ENCODE measurements at regions not wholly inside any gene's neighbourhood (a gene's known extent, or its start where the extent isn't known, plus 50 kb on each side); places are given as distances from the start of the nearest gene placed in this dataset.
"Not testable (repeated sequence)": the region's sequence is repeated elsewhere in the genome, so short reads cannot be mapped to it uniquely, and the experiment has no call there.

DNA sequence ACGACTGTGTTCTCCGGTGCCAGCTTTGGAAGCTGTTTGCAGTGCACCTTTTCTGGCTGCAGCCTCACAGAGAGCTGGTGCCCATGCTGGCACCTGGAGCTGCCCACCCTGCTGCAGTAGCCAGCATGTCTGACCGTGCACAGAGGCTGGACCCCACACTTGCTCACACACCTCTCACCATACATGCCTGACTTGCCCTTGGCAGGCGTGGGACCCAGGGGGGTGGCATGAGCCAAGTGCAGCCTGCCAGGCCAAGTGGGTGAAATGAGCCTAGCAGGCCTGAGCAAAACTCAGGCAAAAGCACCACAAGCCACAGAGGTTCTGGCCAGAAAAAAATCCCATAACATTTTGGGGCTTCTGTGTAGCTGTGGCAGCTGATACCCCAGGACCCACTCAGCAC lies 258.8 kb downstream of the XPNPEP1 start:
- Histone ChIP-seq H3K36me3 (ENCODE audit: insufficient read depth) (no peaks in the 10 kb centered on the region), H3K4me1 (ENCODE audit: insufficient read depth) (no peaks in the 10 kb centered on the region), H3K27ac (ENCODE audit: low read depth) (no peak overlapping the region), H3K4me3 (ENCODE audit: low read depth, low read length) (no peak overlapping the region)
- no peak for DNase-seq (ENCODE audit: extremely low spot score)
- 93% methylated on average over 4 of the region's 4 CpGs for WGBS

DNA sequence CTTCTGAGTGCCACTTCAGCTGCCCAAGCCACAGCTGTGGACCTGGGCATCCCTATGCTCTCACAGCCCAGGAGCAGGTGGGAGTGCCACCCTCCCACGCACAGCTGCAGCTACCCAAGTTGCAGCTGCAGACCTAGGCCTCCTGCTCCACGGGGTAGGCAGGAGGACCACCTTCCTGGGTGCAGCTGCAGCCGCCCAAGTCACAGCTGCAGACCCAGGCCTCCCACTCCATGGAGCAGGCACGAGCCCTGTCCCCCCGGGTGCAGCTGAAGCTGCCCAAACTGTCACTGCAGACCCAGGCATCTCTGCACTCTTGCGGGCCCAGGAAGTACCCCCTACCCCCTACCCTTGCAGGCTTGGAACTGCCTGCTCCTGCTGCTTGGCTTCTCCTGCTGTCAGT lies 260.2 kb downstream of the XPNPEP1 start:
- DNase-seq (ENCODE audit: extremely low spot score), result no peak
- Histone ChIP-seq H3K4me1 (ENCODE audit: insufficient read depth) (no peaks in the 10 kb centered on the region), H3K36me3 (ENCODE audit: insufficient read depth) (no peaks in the 10 kb centered on the region), H3K4me3 (ENCODE audit: low read depth, low read length) (no peak overlapping the region), H3K27ac (ENCODE audit: low read depth) (no peak overlapping the region)
- 80% methylated on average over 6 of the region's 6 CpGs for WGBS

- DNase-seq (ENCODE audit: extremely low spot score); H3K4me3 ChIP-seq (ENCODE audit: low read depth, low read length); H3K4me1 ChIP-seq (ENCODE audit: insufficient read depth); H3K27ac ChIP-seq (ENCODE audit: low read depth); H3K36me3 ChIP-seq (ENCODE audit: insufficient read depth): not testable (repeated sequence)
- WGBS, result 85% methylated on average over 12 of the region's 12 CpGs
Observed at GRCh38 chr10:109652612-109653011, 270.7 kb downstream of the XPNPEP1 start.

DNA sequence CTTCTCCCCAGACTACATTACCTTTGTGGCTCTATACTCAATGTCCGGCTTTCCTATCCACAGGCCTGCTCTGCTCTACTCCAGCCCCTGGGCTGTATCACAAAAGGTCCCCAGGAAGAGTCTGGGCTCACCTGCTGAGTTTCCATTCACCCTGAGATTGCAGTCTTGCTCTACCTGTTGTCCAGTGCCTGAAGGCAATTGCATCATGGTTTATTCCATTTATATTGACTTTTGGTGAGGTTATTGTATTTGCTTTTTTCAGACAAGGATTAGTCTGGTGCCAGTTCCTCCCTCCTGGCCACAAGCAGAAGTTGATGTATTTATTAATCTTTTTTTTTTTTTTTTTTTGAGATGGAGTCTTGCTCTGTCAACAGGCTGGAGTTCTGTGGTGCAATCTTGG lies 273.1 kb downstream of the XPNPEP1 start:
- no peak overlapping the region for H3K27ac ChIP-seq (ENCODE audit: low read depth)
- no peak overlapping the region for H3K4me3 ChIP-seq (ENCODE audit: low read depth, low read length)
- 80% methylated on average over 1 of the region's 1 CpG for WGBS
- no peaks in the 10 kb centered on the region for H3K36me3 ChIP-seq (ENCODE audit: insufficient read depth)
- no peak for DNase-seq (ENCODE audit: extremely low spot score)
- H3K4me1 ChIP-seq (ENCODE audit: insufficient read depth), result no peaks in the 10 kb centered on the region

DNA sequence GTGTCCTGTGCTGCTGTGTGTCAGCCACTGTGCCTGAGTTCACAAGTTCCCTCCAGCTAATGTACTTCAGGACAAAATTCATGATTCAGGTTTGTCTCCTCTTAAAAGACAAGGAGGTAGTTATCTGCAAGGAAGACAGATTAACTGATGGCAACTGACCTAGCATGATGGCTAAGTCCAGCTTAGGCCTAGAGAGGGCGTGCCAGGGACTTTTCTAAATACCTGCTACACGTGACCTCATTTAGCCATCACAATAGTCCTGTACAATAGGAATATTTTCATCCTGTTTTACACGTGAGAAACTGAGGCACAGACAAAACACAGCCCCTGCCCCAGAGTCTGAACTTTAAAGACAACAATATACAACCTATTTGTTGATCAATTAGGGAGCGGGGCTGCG lies 275.7 kb downstream of the XPNPEP1 start:
- no peaks in the 10 kb centered on the region for H3K4me1 ChIP-seq (ENCODE audit: insufficient read depth)
- H3K27ac ChIP-seq (ENCODE audit: low read depth), result no peak overlapping the region
- no peak overlapping the region for H3K4me3 ChIP-seq (ENCODE audit: low read depth, low read length)
- DNase-seq (ENCODE audit: extremely low spot score), result no peak
- no peaks in the 10 kb centered on the region for H3K36me3 ChIP-seq (ENCODE audit: insufficient read depth)
- 57% methylated on average over 5 of the region's 5 CpGs for WGBS

- Histone ChIP-seq H3K4me1 (ENCODE audit: insufficient read depth) (no peaks in the 10 kb centered on the region), H3K4me3 (ENCODE audit: low read depth, low read length) (no peak overlapping the region), H3K36me3 (ENCODE audit: insufficient read depth) (no peaks in the 10 kb centered on the region), H3K27ac (ENCODE audit: low read depth) (no peak overlapping the region)
- DNase-seq (ENCODE audit: extremely low spot score), result no peak
Observed at GRCh38 chr10:109633846-109634245, 289.5 kb downstream of the XPNPEP1 start.

- H3K4me1 ChIP-seq (ENCODE audit: insufficient read depth); H3K36me3 ChIP-seq (ENCODE audit: insufficient read depth); H3K27ac ChIP-seq (ENCODE audit: low read depth); H3K4me3 ChIP-seq (ENCODE audit: low read depth, low read length); DNase-seq (ENCODE audit: extremely low spot score): not testable (repeated sequence)
Observed at GRCh38 chr10:109633017-109633416, 290.3 kb downstream of the XPNPEP1 start.

DNA sequence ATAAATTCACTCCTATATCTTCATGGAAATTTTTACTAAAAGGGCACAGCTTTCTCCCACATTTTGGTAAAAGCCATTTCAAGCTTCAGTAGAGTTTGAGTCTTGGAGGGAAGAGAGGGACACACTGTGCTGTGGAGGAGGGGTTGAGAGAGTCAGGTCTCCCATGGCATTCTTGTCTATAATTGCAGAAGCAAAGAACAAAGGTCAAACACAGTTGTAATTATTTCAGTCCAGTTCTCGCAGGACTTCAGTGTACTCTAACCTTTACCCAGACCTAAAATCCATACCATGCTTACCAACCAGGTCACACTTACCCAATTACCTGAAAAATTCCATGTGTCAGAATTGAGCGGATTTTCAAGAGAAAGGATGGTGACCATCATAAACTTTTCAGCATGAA lies 298.4 kb downstream of the XPNPEP1 start:
- no peak for DNase-seq (ENCODE audit: extremely low spot score)
- no peaks in the 10 kb centered on the region for H3K4me1 ChIP-seq (ENCODE audit: insufficient read depth)
- H3K36me3 ChIP-seq (ENCODE audit: insufficient read depth), result no peaks in the 10 kb centered on the region
- H3K4me3 ChIP-seq (ENCODE audit: low read depth, low read length), result no peak overlapping the region
- no peak overlapping the region for H3K27ac ChIP-seq (ENCODE audit: low read depth)
- 80% methylated on average over 2 of the region's 2 CpGs for WGBS

DNA sequence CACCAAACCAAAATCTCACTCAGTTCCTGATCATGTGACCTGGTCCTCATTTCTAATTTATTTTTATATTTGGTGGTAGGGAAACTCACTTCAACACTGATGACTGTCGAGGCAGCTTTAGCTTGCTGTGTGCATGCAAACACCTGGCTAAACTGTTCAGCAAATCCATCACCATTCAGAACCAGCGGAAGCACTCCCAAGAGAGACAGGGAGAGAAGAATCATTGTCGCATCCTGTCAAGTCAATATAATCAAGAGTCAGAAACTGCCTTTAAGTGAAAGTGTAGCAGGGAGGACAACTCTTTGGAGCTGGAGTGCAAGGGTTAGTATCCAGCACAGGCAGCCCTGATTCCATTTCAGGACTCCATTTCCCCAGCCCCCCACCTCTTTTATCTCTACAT lies 300.7 kb downstream of the XPNPEP1 start:
- no peak for DNase-seq (ENCODE audit: extremely low spot score)
- H3K4me1 ChIP-seq (ENCODE audit: insufficient read depth), result no peaks in the 10 kb centered on the region
- no peak overlapping the region for H3K27ac ChIP-seq (ENCODE audit: low read depth)
- H3K4me3 ChIP-seq (ENCODE audit: low read depth, low read length), result no peak overlapping the region
- 84% methylated on average over 3 of the region's 3 CpGs for WGBS
- no peaks in the 10 kb centered on the region for H3K36me3 ChIP-seq (ENCODE audit: insufficient read depth)

- 46% methylated on average over 3 of the region's 3 CpGs for WGBS
- DNase-seq (ENCODE audit: extremely low spot score), result no peak
- H3K27ac ChIP-seq (ENCODE audit: low read depth), result no peak overlapping the region
Observed at GRCh38 chr10:109620396-109620795, 302.9 kb downstream of the XPNPEP1 start.

DNA sequence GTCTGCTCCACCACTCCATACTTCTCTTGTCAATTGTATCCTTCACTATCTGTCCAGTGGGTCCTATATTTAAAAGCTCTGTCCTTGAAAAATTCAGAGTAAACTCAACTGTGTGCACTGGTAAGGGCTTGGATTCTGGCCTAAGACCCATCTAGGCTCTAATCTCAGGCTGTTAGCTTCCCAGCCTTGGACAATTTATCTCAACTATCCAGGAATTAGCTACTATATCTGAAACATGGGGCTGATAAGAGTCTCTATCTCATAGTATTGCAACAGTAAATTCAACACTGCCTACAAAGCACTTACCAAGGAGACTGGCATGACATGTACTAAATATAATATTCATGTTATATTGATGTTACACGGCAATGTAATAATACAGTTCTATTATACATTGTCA lies 303.4 kb downstream of the XPNPEP1 start:
- H3K4me1 ChIP-seq (ENCODE audit: insufficient read depth), result no peaks in the 10 kb centered on the region
- no peak overlapping the region for H3K4me3 ChIP-seq (ENCODE audit: low read depth, low read length)
- no peak for DNase-seq (ENCODE audit: extremely low spot score)
- WGBS, result 66% methylated on average over 1 of the region's 1 CpG
- H3K27ac ChIP-seq (ENCODE audit: low read depth), result no peak overlapping the region
- no peaks in the 10 kb centered on the region for H3K36me3 ChIP-seq (ENCODE audit: insufficient read depth)

More at GRCh38 chr10:109620396-109620795, 302.9 kb downstream of the XPNPEP1 start:
- Histone ChIP-seq H3K4me3 (ENCODE audit: low read depth, low read length) (no peak overlapping the region), H3K4me1 (ENCODE audit: insufficient read depth) (no peaks in the 10 kb centered on the region), H3K36me3 (ENCODE audit: insufficient read depth) (no peaks in the 10 kb centered on the region)

GRCh38 chr10:109618748-109619147 lies 304.6 kb downstream of the XPNPEP1 start:
- no peak overlapping the region for H3K4me3 ChIP-seq (ENCODE audit: low read depth, low read length)
- no peak for DNase-seq (ENCODE audit: extremely low spot score)
- WGBS, result 93% methylated on average over 1 of the region's 1 CpG
- no peaks in the 10 kb centered on the region for H3K4me1 ChIP-seq (ENCODE audit: insufficient read depth)
- no peaks in the 10 kb centered on the region for H3K36me3 ChIP-seq (ENCODE audit: insufficient read depth)
- H3K27ac ChIP-seq (ENCODE audit: low read depth), result no peak overlapping the region

GRCh38 chr10:109618301-109618700 lies 305.0 kb downstream of the XPNPEP1 start:
- no peaks in the 10 kb centered on the region for H3K4me1 ChIP-seq (ENCODE audit: insufficient read depth)
- H3K36me3 ChIP-seq (ENCODE audit: insufficient read depth), result no peaks in the 10 kb centered on the region
- no peak for DNase-seq (ENCODE audit: extremely low spot score)
- no peak overlapping the region for H3K27ac ChIP-seq (ENCODE audit: low read depth)
- WGBS, result 0% methylated on average over 1 of the region's 1 CpG
- no peak overlapping the region for H3K4me3 ChIP-seq (ENCODE audit: low read depth, low read length)

DNA sequence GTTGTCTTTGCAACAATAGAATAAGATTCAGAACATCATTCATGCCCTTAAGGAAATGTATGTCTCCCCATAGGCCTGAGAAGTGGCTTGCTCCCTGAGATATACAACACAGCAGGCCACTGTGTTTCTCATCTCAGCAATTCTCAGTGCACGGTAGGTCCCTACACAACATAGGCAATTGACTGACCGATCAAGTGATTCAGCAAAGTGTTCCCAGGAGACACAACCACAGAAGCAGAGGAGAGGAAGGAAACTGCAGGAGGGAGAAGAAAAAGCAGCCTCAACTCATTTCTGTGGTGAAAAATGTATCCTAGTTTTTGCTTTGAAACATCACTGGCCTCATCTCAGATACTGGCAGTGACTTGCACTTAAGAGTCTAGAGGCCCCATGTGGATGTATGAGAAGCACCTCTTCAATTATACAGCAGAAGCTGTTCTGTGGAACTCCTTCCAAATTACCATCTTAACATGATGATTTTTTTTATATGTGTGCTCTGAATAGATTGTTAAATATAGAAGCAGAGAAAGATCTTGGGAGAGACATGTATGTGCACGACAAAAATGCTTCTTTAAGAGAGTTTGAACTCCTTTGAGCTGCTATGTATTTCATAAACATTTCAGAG lies 306.8 kb downstream of the XPNPEP1 start:
- DNase-seq (ENCODE audit: extremely low spot score), result no peak
- 60% methylated on average over 3 of the region's 3 CpGs for WGBS
- Histone ChIP-seq H3K4me3 (ENCODE audit: low read depth, low read length) (no peak overlapping the region), H3K36me3 (ENCODE audit: insufficient read depth) (no peaks in the 10 kb centered on the region), H3K27ac (ENCODE audit: low read depth) (no peak overlapping the region), H3K4me1 (ENCODE audit: insufficient read depth) (no peaks in the 10 kb centered on the region)

DNA sequence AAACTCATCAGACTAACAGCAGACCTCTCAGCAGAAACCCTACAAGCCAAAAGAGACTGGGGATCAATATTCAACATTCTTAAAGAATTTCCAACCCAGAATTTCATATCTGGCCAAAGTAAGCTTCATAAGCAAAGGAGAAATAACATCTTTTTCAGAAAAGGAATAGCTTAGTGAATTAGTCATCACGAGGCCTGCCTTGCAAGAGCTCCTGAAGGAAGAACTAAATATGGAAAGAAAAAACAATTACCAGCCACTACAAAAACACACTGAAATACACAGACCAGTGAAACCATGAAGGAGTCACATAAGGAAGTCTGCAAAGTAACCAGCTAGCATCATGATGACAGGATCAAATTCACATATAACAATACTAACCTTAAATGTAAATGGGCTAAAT lies 328.0 kb downstream of the XPNPEP1 start:
- WGBS, result 66% methylated on average over 1 of the region's 1 CpG
- not testable (repeated sequence) for H3K36me3 ChIP-seq (ENCODE audit: insufficient read depth); H3K27ac ChIP-seq (ENCODE audit: low read depth); H3K4me1 ChIP-seq (ENCODE audit: insufficient read depth); DNase-seq (ENCODE audit: extremely low spot score); H3K4me3 ChIP-seq (ENCODE audit: low read depth, low read length)

Data from urinary bladder (tissue), 3 donors.